Bronchial epithelial cell (primary cell): ENCODE measurements at regions not wholly inside any gene's neighbourhood (a gene's known extent, or its start where the extent isn't known, plus 50 kb on each side); places are given as distances from the start of the nearest gene placed in this dataset.

ENCODE experiments used
- DNase-seq: peaks from one replicate; pipeline ENCODE4 v3.0.0-alpha.2; 2010; ENCODE audit warnings: low read depth
- FAIRE-seq: peaks from 2 replicates; lab custom pipeline; 2011; peaks lifted over from hg19 to GRCh38; lab: Jason Lieb, UNC
- H3K27me3 ChIP-seq: 2 replicates; pipeline ENCODE4 v1.5.1; 2011; ENCODE audit warnings: low read length; ENCODE audit not compliant: control insufficient read depth, insufficient read depth
- H3K36me3 ChIP-seq: 2 replicates; pipeline ENCODE4 v1.5.1; 2011; ENCODE audit warnings: low read length; ENCODE audit not compliant: control insufficient read depth, insufficient read depth
- H3K4me3 ChIP-seq: 2 replicates; pipeline ENCODE4 v1.5.1; 2011; ENCODE audit warnings: mild to moderate bottlenecking, low read depth, low read length, control low read depth
- CTCF ChIP-seq: IDR thresholded peaks from 2 replicates; pipeline ENCODE4 v1.5.1; 2011; ENCODE audit warnings: mild to moderate bottlenecking, moderate library complexity, low read length, control low read depth, inconsistent platforms; ENCODE audit not compliant: insufficient read depth, severe bottlenecking

- H3K36me3 ChIP-seq = no peaks in the 10 kb centered on the region
- TF ChIP-seq CTCF = no peak
- H3K4me3 ChIP-seq = no peak overlapping the region
- H3K27me3 ChIP-seq = no peaks in the 10 kb centered on the region
- FAIRE-seq (no peak), DNase-seq (no peak)
Measured at GRCh38 chr2:128710242-128710641, 391.6 kb upstream of the HS6ST1 start.

- DNase-seq = no peak
- no peak for FAIRE-seq
- Histone ChIP-seq H3K4me3 (no peak overlapping the region), H3K36me3 (no peaks in the 10 kb centered on the region), H3K27me3 (no peaks in the 10 kb centered on the region)
- no peak for TF ChIP-seq CTCF
Measured at GRCh38 chr2:128710729-128711128, 392.1 kb upstream of the HS6ST1 start.

- H3K4me3 ChIP-seq = no peak overlapping the region
- no peak for TF ChIP-seq CTCF
- FAIRE-seq (no peak), DNase-seq (no peak)
- no peaks in the 10 kb centered on the region for H3K36me3 ChIP-seq
- no peaks in the 10 kb centered on the region for H3K27me3 ChIP-seq
Measured at GRCh38 chr2:128714285-128714684, 395.6 kb upstream of the HS6ST1 start.

- no peaks in the 10 kb centered on the region for H3K27me3 ChIP-seq
- DNase-seq (no peak), FAIRE-seq (no peak)
- no peak for TF ChIP-seq CTCF
- H3K36me3 ChIP-seq = no peaks in the 10 kb centered on the region
- H3K4me3 ChIP-seq = no peak overlapping the region
Measured at GRCh38 chr2:128714851-128715312, 396.2 kb upstream of the HS6ST1 start.

GRCh38 chr2:128715360-128715759 is 396.7 kb upstream of the HS6ST1 start:
- FAIRE-seq (no peak), DNase-seq (no peak)
- H3K36me3 ChIP-seq = no peaks in the 10 kb centered on the region
- H3K27me3 ChIP-seq = no peaks in the 10 kb centered on the region
- TF ChIP-seq CTCF = no peak
- no peak overlapping the region for H3K4me3 ChIP-seq

- no peak for TF ChIP-seq CTCF
- no peak overlapping the region for H3K4me3 ChIP-seq
Measured at GRCh38 chr2:128716299-128716721, 397.6 kb upstream of the HS6ST1 start.

More at GRCh38 chr2:128716299-128716721, 397.6 kb upstream of the HS6ST1 start:
- Histone ChIP-seq H3K27me3 (no peaks in the 10 kb centered on the region), H3K36me3 (no peaks in the 10 kb centered on the region)
- DNase-seq = no peak
- no peak for FAIRE-seq
